ENCODE measurements at regions not wholly inside any gene's neighbourhood (a gene's known extent, or its start where the extent isn't known, plus 50 kb on each side); places are given as distances from the start of the nearest gene placed in this dataset.
"Not testable (repeated sequence)": the region's sequence is repeated elsewhere in the genome, so short reads cannot be mapped to it uniquely, and the experiment has no call there.

DNA sequence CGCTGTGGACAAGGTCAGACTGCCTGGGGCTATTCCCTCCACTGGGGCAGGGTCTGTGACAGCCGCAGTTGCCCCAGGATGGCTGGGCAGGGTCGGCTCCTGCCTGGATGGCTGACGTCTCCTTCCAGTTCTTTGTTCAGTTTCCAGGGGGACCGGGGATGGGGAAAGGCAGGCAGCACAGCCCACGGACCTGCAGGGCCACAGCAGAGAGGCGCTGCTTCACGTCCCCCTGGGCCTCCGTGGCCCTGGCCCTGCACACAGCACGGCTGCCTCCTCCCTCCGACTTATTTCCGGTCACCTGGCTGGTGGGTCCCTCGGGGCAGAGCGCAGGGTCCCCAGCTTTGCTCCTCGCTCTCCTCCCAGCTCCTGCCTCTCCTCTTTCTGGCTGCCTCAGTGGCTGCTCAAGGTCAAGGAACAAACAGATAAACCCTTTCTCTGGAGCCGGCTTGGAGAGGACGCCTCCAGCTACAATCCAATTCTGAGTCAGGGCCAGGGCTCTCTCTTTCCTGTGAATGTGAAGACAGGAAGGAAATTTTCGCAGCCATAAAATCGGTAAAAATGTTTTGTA, 169.7 kb downstream of the C9orf50 start:
- no peak overlapping the region for H3K27ac ChIP-seq
- no peak for DNase-seq (ENCODE audit: low read depth in 1 of 2, low spot score in 2 of 2)
- H3K4me1 ChIP-seq (replicated peaks): no peaks in the 10 kb centered on the region
- no peak overlapping the region for H3K4me3 ChIP-seq
- H3K9me3 ChIP-seq (replicated peaks): no peaks in the 10 kb centered on the region
- H3K36me3 ChIP-seq: no peaks in the 10 kb centered on the region
- H3K27me3 ChIP-seq (replicated peaks): no peaks in the 10 kb centered on the region

DNA sequence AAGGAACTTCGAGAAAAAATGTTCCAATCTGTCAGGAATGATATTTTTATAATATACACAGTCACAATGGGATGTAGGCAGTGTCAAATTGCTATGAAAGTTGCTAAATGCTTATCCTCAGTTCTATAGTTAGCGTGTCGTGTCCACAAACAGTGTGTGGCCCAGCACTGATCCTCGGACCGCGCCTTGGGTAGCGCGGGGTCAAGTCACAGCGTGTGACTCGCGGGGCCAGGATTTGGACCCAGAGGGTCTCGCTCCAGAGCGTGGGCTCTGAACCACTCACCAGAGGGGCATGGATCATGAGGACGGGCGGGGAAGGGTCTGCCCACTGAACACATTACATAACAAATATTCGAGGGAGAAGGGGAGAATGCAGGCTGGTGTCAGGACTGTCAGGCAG, 171.8 kb downstream of the C9orf50 start:
- Histone ChIP-seq H3K36me3 (no peaks in the 10 kb centered on the region), H3K27me3 (replicated peaks) (no peaks in the 10 kb centered on the region), H3K4me1 (replicated peaks) (no peaks in the 10 kb centered on the region), H3K9me3 (replicated peaks) (no peaks in the 10 kb centered on the region), H3K27ac (no peak overlapping the region), H3K4me3 (no peak overlapping the region)
- DNase-seq (ENCODE audit: low read depth in 1 of 2, low spot score in 2 of 2): no peak

DNA sequence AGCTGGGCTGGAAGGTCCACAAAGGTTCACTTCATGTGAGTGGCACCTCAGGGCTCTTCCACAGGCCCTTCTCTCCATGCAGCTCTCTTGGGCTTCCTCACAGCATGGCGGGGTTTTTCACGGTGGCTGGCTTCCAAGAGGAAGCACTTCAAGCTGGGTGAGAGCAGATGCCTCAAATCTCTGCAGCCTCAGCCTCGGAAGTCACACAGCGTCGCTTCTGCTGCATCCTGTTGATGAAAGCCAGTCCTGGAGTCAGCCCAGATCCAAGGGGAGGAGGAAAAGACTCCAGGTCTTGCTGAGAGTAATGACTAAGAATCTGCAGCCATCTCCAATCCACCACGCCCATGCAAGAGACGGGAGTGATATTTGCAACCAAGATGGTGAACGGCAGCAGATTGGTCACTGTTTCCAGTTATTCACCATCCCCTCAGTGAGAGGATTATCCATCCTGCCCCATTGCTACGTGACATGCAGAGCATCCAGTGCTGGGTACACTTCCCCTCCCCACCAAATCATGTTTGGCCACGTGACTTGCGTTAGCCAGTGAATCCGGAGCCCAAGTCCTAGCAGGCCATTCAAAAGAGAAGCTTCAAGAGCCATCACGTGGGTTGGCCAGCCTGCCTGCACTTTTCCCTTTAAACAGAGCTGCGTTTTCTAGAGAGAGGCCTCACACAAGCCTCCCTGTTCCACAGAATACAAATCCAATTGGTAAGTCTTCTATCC, 173.9 kb downstream of the C9orf50 start:
- no peaks in the 10 kb centered on the region for H3K9me3 ChIP-seq (replicated peaks)
- no peak for DNase-seq (ENCODE audit: low read depth in 1 of 2, low spot score in 2 of 2)

DNA sequence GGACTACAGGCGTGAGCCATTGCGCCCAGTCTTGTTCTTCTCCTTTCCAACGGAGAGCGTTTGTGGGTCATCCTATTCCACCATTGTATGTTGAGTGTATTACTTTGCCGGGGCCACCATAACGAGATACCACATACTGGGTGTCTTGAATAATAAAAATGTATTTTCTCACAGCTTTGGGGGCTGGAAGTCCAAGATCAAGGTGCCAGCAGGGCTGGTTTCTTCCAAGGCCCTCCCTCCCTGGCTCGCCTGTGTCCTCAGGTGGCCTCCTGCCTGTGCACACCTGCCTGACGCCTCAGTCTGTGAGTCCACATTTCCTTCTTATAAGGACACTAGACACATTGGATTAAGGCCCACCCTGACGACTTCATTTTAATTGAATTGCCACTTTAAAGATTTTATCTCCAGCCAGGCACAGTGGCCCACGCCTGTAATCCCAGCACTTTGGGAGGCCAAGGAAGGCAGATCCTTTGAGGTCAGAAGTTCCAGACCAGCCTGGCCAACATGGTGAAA, 175.1 kb downstream of the C9orf50 start:
- no peak overlapping the region for H3K4me3 ChIP-seq
- DNase-seq (ENCODE audit: low read depth in 1 of 2, low spot score in 2 of 2): no peak
- H3K4me1 ChIP-seq (replicated peaks): no peaks in the 10 kb centered on the region
- no peak overlapping the region for H3K27ac ChIP-seq
- H3K27me3 ChIP-seq (replicated peaks): no peaks in the 10 kb centered on the region
- H3K9me3 ChIP-seq (replicated peaks): no peaks in the 10 kb centered on the region
- no peaks in the 10 kb centered on the region for H3K36me3 ChIP-seq

More for the DNA sequence above, 173.9 kb downstream of the C9orf50 start:
- Histone ChIP-seq H3K27me3 (replicated peaks) (no peaks in the 10 kb centered on the region), H3K27ac (no peak overlapping the region), H3K36me3 (no peaks in the 10 kb centered on the region), H3K4me3 (no peak overlapping the region), H3K4me1 (replicated peaks) (no peaks in the 10 kb centered on the region)

DNA sequence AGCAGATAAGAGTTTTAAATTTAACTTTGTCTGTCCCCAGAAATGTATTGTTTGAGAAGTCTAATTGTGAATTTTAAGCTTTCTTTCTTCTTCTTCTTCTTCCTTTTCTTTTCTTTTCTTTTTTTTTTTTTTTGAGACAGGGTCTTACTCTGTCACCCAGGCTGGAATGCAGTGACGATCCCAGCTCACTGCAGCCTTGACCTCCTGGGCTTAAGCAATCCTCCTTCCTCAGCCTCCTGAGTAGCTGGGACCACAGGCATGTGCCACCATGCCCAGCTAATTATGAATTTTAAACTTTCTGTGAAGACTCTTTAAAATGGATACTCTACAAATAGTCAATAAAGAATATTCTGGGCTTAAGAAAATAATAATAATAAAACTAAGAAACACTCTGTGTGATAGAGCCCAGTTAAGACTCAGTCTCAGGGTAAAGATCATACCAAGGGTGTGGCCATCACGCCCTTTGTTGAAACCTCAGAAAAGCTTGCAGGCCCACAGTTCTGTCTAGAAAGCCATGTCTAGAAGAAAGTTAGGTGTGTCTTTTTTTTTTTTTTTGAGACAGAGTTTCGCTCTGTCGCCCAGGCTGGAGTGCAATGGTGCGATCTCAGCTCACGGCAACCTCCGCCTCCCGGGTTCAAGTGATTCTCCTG, 177.3 kb downstream of the C9orf50 start:
- H3K27ac ChIP-seq; H3K36me3 ChIP-seq; H3K4me1 ChIP-seq (replicated peaks); DNase-seq (ENCODE audit: low read depth in 1 of 2, low spot score in 2 of 2); H3K4me3 ChIP-seq; H3K9me3 ChIP-seq (replicated peaks); H3K27me3 ChIP-seq (replicated peaks): not testable (repeated sequence)

DNA sequence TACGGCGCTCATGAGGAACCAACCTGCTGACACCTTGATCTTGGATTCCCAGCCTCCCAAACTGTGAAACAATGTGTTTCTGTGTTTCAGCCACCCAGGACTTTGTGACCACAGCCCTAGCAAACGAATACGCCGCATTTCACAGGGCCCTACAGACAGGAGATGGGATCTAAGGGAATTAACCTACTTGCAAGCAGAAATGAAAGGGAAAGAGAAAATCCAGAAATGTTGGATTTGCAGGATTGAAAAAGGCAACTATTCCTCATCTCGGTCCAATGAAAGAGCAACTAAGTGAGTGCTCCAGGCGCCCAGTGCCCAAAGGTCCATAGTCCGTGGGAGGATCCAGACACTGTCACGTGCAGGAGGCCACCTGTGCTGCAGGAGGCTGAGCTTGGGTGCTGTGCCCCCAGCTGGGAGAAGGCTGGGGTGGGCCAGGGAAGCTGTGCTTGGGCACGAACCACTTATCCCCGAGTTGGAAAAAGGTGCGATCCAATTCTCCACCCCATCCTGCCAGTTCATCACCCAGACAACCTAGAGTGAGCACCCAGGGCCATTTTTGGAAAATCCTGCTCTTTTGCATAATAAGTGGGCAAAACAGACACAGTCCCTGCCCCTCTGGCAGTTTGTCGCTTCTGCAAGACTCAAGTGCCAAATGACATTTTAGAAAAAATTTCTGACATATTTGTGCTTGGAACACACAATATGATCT, 177.9 kb downstream of the C9orf50 start:
- no peak overlapping the region for H3K4me3 ChIP-seq
- no peaks in the 10 kb centered on the region for H3K9me3 ChIP-seq (replicated peaks)
- H3K36me3 ChIP-seq: no peaks in the 10 kb centered on the region
- no peak overlapping the region for H3K27ac ChIP-seq
- no peaks in the 10 kb centered on the region for H3K4me1 ChIP-seq (replicated peaks)
- H3K27me3 ChIP-seq (replicated peaks): peaks cover 3% of the 10 kb centered on the region
- DNase-seq (ENCODE audit: low read depth in 1 of 2, low spot score in 2 of 2): no peak

DNA sequence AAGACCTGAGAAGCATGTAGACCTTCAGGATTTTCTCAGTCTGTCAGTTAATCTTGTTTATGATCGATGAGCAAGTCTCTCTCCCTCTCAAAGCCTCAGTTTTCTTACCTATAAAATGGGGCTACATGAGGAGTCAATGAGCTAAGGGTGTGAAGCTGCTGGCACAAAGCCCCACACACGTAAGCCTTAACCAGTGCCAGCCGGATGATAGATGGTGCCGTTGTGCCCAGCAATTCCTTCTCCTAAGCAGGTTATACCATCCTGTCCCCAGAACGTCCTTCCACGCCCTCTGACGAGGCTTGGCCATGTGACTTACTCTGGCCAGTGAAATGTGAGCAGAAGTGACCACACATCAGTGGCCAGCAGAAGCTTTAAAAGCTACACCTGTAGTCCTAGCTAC, 179.0 kb downstream of the C9orf50 start:
- peaks cover 9% of the 10 kb centered on the region for H3K4me1 ChIP-seq (replicated peaks)
- peaks cover 14% of the 10 kb centered on the region for H3K27me3 ChIP-seq (replicated peaks)
- no peak for DNase-seq (ENCODE audit: low read depth in 1 of 2, low spot score in 2 of 2)
- no peak overlapping the region for H3K4me3 ChIP-seq
- H3K27ac ChIP-seq: no peak overlapping the region
- no peaks in the 10 kb centered on the region for H3K36me3 ChIP-seq
- H3K9me3 ChIP-seq (replicated peaks): no peaks in the 10 kb centered on the region

DNA sequence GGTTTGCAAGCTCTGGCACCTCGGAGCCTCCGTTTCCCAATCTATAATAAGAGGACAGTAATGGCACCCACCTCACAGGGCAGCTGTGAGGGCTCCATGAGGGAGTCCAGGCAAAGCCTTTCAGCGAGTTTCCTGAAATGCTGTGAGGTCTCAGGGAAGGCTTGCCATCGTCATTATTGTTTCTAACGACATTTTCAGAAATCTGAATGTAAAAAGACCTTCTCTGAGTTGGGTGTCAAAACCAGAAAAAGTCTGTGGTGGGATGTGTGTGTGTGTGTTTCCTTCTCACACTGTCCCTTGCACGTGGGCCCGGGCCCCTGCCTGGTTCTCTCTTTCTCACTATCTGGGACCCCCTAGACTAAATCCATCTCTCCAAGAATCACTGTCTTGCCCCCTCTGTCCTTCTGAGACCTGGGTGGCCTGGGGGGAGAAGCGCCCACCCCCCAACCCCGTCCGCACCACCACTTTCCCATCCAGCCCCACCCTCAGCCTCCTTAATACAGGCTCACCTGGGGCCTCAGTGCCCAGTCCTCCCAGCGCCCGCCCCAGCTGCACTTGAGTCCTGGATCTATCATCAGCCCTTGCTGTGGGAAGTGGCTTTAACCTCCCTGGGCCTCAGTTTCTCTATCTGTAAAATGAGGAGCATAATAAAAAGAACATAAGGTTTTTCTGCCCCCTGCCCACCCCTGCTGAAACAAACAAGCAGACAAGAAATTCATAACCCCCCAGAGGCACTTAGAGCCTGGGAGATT, 180.3 kb downstream of the C9orf50 start:
- H3K27me3 ChIP-seq (replicated peaks): peaks cover 17% of the 10 kb centered on the region
- no peak overlapping the region for H3K4me3 ChIP-seq
- no peak overlapping the region for H3K27ac ChIP-seq
- no peaks in the 10 kb centered on the region for H3K9me3 ChIP-seq (replicated peaks)
- no peaks in the 10 kb centered on the region for H3K36me3 ChIP-seq
- DNase-seq (ENCODE audit: low read depth in 1 of 2, low spot score in 2 of 2): no peak
- peaks cover 12% of the 10 kb centered on the region for H3K4me1 ChIP-seq (replicated peaks)

DNA sequence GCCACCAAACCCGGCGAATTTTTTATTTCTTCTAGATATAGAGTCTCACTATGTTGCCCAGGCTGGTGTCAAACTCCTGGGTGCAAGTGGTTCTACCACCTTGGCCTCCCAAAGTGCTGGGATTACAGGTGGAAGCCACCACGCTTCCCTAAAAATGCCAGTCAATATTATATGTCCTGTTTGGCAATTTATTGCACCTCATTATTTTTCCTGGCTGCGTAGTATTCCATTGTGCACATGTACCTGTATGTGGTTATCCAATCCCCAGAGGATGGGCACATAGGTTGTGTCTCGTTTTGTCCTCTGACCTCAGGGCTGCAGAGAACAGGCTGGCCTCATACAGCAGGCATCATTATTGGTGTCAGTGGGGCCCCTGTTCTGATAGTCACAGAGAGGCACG, 181.7 kb downstream of the C9orf50 start:
- Histone ChIP-seq H3K4me3 (no peak overlapping the region), H3K4me1 (replicated peaks) (peaks cover 12% of the 10 kb centered on the region), H3K27ac (no peak overlapping the region), H3K36me3 (no peaks in the 10 kb centered on the region), H3K27me3 (replicated peaks) (peaks cover 17% of the 10 kb centered on the region), H3K9me3 (replicated peaks) (no peaks in the 10 kb centered on the region)
- no peak for DNase-seq (ENCODE audit: low read depth in 1 of 2, low spot score in 2 of 2)

DNA sequence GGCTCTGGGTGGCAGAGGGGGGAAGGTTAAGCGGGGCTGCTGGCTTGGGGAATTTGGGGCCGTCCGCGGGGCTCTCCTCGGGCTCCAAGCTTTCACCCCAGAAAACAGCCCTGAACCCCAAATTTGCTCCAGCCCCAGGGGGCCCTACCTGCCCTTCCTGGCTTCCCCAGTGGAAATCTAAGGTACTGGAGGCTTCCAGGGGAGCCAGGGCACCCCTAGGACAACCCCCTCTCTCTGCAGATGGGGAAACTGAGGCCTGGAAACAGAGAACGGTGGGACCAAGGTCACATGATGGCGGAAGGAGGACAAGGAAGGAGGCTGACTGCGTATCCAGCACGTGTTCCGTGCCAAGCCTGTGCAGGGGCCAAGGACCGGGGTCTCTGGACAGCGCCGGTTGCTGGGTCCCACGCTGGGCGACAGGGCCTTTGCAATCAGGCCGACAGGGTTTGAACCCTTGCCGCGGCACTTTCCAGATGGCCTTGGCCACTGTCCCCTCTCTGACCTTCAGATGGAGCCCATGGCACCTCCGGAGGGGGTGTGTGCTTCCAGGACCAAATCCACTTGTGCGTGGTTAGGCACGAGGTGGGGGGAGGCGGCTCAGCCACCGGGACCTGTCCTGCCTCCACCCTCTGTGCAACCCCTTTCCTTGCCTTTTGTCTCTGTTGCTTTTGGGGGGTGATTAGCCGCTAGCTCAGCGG, 183.1 kb downstream of the C9orf50 start:
- Histone ChIP-seq H3K27me3 (replicated peaks) (peaks cover 17% of the 10 kb centered on the region), H3K9me3 (replicated peaks) (no peaks in the 10 kb centered on the region), H3K4me1 (replicated peaks) (peaks cover 12% of the 10 kb centered on the region), H3K4me3 (peak overlapping the region; percentile 23), H3K36me3 (no peaks in the 10 kb centered on the region), H3K27ac (no peak overlapping the region)
- DNase-seq (ENCODE audit: low read depth in 1 of 2, low spot score in 2 of 2): no peak

DNA sequence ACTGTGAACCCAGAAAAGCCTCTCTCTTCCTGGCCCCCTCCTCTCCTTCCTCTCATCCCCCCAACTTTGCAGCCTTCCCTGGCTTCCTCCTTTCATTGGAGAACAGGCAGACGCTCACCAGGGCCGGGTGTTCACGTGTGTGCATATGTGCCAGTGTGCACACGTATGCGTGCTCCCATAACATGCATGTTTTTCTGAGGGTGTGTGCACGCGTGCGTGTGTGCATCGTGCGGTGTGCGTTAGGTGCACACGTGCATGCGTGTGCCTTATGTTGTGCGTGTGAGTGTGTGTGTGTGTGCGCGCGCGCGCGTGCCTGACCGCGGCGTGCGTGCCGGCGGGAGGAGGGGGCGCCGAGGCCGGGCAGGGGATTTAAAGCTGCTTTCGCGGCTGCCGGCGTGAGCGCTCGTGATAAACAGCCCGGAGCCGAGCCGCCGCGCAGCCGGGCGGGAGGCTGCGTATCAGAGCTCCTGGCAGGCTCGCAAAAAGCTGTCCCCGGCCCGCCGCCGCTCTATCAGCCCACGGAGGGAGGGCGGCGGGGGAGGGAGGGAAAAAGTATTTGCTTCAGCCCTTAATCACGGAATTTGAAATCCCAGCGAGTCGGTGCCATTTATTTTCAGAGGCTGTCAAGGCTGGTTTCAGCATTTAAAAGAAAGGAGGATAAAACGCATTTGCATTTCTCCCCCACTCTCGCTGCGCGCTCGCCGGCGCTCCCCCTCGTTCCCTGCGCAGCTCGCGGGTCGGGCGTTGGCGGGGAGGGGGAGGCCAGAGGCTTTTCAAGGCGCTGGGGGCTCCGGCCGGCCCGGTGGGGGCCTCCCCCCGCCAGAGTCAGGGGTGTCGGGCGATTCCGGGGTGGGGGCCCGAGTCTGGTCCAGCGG, 183.9 kb downstream of the C9orf50 start:
- Histone ChIP-seq H3K27me3 (replicated peaks) (peaks cover 17% of the 10 kb centered on the region), H3K36me3 (no peaks in the 10 kb centered on the region), H3K27ac (no peak overlapping the region), H3K9me3 (replicated peaks) (no peaks in the 10 kb centered on the region), H3K4me1 (replicated peaks) (peaks cover 12% of the 10 kb centered on the region), H3K4me3 (peak overlapping the region; percentile 23)
- peak in 1 of 2 experiments; percentile 27 for DNase-seq (ENCODE audit: low read depth in 1 of 2, low spot score in 2 of 2)

DNA sequence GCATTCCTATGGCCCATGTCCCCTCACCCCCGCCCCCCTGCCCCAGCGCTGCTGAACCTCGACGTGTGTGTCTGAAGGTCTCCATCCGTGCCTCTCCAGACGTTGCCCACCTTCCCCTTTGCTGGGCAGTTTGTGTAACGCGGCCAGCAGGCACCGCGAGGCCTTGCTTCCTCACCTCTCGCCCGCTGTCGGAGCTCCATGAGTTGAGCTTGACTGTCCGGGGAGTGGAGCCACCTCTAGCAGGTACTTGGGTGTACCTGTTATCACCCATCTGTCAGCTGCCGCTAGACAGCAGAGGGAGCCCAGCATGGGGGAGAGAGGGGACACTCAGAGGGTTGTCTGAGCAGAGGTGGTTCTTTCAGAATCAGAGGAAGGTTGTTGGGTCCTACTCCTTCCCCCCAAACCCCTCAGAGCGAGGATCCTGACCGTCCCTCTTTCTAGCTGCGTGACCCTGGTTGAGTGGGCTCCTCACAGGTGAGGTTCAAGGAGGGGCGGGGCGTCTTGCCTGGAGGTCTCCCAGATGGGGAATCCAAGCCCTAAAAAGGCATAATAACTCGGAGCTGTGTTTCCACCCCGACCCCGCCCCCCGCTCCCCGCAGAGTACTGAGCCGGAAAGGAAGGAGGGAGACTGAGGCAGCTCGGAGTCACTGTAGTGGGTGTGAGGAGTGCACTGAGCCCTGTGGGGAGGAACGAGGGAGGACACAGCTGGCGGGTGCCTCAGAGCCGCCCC, 184.7 kb downstream of the C9orf50 start:
- H3K4me3 ChIP-seq: no peak overlapping the region
- H3K27me3 ChIP-seq (replicated peaks): peaks cover 17% of the 10 kb centered on the region
- peaks cover 12% of the 10 kb centered on the region for H3K4me1 ChIP-seq (replicated peaks)
- DNase-seq (ENCODE audit: low read depth in 1 of 2, low spot score in 2 of 2): no peak
- no peak overlapping the region for H3K27ac ChIP-seq
- H3K36me3 ChIP-seq: no peaks in the 10 kb centered on the region
- H3K9me3 ChIP-seq (replicated peaks): no peaks in the 10 kb centered on the region
